OCI-LY3 (cell line): ENCODE measurements at regions not wholly inside any gene's neighbourhood (a gene's known extent, or its start where the extent isn't known, plus 50 kb on each side); places are given as distances from the start of the nearest gene placed in this dataset.

Source experiments
- EZH2phosphoT487 ChIP-seq: fragments of 200-600 bp; shearing (Covaris generic); IDR thresholded peaks from 2 replicates; pipeline ENCODE4 v1.6.1; 2018; ENCODE audit warnings: antibody characterized with exemption, mixed run types, low read depth
- TF ChIP-seq, protein P1 (sequence below): fragments of 200-600, 300-600 bp; sonication (generic); IDR thresholded peaks from 2 replicates; pipeline ENCODE4 v1.5.1; 2014; ENCODE audit warnings: antibody characterized with exemption, low read length, low read depth

DNA sequence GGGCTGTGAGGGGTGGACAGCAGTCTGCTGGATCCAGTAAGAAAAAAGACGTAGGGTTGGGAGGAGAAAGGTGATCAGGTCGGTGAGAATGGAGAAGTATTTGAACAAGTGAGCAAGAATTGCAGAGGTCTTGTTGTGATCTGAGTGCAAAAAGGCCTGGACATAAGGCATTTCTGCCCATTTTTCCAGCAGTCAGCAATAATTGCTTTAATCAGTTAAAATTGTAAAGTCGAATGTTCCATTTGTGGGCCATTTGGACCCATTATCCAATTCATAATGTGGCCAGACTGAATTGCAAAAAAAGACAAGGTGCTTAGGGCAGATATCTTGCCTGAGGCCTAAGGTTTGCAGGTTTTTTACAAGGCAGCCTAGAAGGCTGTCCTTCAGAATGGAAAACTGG, 86.1 kb downstream of the ZNF737 start:
- TF ChIP-seq, protein P1, sequence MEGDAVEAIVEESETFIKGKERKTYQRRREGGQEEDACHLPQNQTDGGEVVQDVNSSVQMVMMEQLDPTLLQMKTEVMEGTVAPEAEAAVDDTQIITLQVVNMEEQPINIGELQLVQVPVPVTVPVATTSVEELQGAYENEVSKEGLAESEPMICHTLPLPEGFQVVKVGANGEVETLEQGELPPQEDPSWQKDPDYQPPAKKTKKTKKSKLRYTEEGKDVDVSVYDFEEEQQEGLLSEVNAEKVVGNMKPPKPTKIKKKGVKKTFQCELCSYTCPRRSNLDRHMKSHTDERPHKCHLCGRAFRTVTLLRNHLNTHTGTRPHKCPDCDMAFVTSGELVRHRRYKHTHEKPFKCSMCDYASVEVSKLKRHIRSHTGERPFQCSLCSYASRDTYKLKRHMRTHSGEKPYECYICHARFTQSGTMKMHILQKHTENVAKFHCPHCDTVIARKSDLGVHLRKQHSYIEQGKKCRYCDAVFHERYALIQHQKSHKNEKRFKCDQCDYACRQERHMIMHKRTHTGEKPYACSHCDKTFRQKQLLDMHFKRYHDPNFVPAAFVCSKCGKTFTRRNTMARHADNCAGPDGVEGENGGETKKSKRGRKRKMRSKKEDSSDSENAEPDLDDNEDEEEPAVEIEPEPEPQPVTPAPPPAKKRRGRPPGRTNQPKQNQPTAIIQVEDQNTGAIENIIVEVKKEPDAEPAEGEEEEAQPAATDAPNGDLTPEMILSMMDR = no peak
- TF ChIP-seq EZH2phosphoT487 = no peak
